ENCODE measurements at regions not wholly inside any gene's neighbourhood (a gene's known extent, or its start where the extent isn't known, plus 50 kb on each side); places are given as distances from the start of the nearest gene placed in this dataset.
A peak's percentile ranks its signal among the peaks of the same experiment; 100 is the strongest.
"Not testable (repeated sequence)": the region's sequence is repeated elsewhere in the genome, so short reads cannot be mapped to it uniquely, and the experiment has no call there.

GRCh38 chr7:49695971-49696370, 77.5 kb upstream of the VWC2 start:
- DNase-seq, result no peak

DNA sequence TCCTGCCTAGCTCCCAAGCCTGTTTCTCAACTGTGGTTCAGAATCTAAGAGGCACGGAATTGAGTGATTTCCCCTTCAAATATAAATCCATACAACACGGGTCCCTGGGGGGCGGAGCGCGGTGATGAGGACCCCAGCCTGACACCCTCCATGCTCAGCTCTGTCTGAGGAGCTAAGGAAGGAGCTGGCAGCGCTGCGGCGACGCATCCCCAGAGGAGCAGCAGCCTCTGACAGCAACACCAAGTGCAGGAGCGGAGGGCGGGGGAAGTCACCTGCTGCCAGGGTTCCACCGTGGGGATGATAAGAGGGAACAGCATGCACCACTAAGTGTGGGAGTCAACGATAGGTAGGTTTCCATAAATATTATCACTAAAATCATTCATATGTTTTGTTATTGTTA, 72.6 kb upstream of the VWC2 start:
- DNase-seq, result no peak

GRCh38 chr7:49702099-49702498, 71.3 kb upstream of the VWC2 start:
- no peak for DNase-seq

GRCh38 chr7:49703337-49703736, 70.1 kb upstream of the VWC2 start:
- no peak for DNase-seq

- no peak for DNase-seq
Observed at GRCh38 chr7:49703881-49704280, 69.6 kb upstream of the VWC2 start.

DNA sequence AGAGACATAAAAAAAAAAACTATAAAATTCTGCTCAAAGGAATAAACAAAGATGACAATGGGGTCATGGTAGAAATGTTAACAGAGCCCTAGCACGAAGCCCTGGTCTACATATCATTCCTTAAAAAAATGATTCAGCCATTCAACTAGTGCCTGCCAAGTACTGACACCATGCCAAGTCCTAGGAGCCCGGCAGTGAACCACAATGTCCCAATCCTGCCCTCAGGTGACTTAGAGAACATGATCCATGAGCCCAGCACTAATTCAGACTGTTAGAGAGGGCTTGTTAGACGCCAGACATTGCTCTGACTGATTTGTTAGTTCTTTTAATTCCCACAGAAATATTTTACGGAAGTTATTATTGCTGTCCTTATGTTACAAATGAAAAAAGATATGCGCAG, 67.3 kb upstream of the VWC2 start:
- no peak for DNase-seq

GRCh38 chr7:49707891-49708290, 65.5 kb upstream of the VWC2 start:
- no peak for DNase-seq

- no peak for DNase-seq
Observed at GRCh38 chr7:49708590-49708989, 64.8 kb upstream of the VWC2 start.

- not testable (repeated sequence) for DNase-seq
Observed at GRCh38 chr7:49711072-49711723, 62.2 kb upstream of the VWC2 start.

DNA sequence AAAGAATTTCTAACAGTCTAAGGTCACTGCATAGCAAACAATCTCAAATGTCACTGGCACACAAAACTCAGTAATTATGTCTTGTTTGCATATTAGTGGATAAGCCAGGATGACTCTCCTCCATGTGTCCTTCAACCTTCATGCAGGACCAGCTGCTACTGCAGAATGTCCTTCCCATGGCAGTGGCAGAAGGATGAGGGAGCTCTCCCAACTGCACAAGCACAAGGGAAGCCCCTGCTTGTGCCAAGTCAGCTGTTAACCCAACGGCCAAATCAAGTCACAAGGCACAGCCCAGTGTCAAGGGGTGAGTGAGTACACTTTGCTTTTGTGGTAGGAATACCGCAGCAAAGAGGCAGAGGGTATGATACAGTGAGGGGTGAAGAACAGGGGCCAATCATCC, 59.3 kb upstream of the VWC2 start:
- peak; percentile 5 for DNase-seq

DNA sequence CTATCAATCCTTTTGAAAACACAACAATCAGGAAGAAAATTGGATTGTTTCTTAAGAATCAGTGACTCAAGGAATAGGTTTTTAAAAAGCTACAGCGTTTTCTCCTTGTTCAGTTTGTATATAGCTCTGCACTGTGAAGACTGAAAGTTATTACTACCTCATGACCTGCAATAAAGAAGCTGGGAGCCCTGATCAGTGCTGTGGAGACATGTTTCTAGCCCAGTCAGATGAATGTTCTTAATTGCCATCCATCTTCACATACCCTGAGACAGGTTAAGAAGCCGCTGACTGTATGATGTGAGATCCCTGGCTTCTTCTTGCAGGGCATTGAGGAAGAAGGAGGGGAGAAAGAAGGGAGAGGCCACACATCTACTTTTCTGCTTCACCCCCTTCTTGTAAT, 58.0 kb upstream of the VWC2 start:
- DNase-seq, result no peak

DNA sequence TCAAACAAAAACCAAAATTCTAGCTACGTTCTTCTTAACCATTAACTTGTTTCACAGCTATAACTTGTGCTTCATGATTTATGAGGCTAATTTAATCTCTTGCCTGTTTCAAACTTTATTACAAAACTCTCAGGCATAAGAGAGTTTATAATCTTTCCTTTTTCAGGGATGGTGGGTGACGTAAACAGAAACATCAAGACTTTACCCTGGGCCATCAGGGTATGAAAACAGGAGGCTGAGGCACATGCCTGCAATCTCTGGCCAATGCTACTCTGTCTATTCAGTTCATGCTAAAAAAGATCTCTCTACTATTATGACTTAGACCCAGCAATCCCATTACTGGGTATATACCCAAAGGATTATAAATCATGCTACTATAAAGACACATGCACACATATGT, 55.9 kb upstream of the VWC2 start:
- no peak for DNase-seq

DNA sequence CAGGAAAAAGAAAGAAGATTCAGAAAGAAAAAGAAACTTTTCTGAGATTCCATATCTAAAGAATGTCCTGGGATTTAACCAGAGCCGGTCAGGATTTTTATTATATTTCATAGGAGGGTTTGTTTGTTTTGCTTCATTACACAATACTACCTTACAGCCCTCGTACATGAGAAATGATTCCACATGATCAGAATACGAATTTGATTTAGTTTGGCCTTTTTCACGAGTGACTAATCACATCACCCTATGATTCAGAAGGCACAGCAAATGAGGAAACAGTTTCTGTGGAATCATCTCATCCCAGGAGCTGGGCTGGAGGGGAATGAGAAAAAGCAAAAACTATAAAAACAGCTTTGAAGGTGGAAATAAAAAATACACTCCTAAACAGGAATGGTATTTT, 54.7 kb upstream of the VWC2 start:
- no peak for DNase-seq

- DNase-seq, result no peak
Observed at GRCh38 chr7:49721441-49721840, 52.0 kb upstream of the VWC2 start.

Measured in DMS53 (cell line).